Fibroblast of mammary gland (primary cell): ENCODE measurements at regions not wholly inside any gene's neighbourhood (a gene's known extent, or its start where the extent isn't known, plus 50 kb on each side); places are given as distances from the start of the nearest gene placed in this dataset.
"Not testable (repeated sequence)": the region's sequence is repeated elsewhere in the genome, so short reads cannot be mapped to it uniquely, and the experiment has no call there.

Experiments
- DNase-seq: peaks from one replicate; pipeline ENCODE4 v3.0.0-alpha.2; 2010; ENCODE audit warnings: low read depth
- H3K4me3 ChIP-seq: 2 replicates; pipeline ENCODE4 v1.5.1; 2011; ENCODE audit warnings: low read depth, mild to moderate bottlenecking, low read length, moderate library complexity; ENCODE audit not compliant: control insufficient read depth
- TF ChIP-seq, protein P1 (sequence below): conservative IDR thresholded peaks from 2 replicates; pipeline ENCODE4 v1.5.1; 2011; ENCODE audit warnings: low read depth, low read length, inconsistent platforms; ENCODE audit not compliant: control insufficient read depth, insufficient read depth

DNA sequence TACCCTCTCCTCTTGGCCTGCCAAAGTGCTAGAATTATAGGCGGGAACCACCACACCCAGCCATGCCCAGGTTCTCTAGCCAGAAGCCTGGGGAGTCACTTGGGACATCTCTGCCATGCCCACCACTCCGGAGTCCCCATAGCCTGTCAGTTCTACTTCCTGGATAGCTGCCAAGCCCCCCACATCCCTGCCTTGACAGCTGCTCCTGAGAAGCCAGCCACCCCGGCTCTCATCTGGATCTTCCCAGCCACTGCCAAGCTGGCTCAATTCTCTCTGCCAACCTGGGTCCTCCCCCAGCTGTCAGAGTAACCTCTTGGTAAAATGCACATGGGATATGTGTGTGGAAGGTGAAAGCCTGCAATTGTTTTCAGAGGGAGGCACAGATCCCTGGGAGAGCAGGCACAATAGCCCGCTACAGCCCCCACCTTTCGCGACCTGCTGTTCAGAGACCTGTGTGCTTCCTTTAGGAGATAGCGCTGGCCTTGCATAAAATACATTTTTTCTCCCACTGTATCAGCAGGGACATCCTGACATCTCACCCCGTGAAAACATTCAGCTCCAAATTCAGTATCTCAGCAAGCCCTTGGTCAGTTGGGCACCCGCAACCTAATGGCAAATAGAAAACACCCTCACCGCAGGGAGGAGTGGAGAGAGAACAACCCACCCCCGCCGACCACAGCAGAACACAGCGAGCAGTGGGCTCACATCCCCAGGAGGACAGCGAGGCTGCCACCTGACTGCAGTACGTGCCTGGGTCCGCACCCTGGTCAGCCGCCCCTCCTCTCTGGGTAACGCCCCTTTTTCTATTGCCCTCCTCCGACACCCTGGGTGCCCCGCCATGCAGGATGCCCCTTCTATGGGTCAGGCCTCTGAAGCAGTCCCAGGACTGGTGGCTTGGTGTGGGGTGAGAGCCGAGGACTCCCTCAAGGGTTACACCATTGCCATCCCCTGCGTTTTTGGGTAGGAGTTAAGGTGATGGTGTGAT is 1342.2 kb downstream of the BRD1 start:
- DNase-seq, result no peak
- H3K4me3 ChIP-seq, result no peak overlapping the region
- TF ChIP-seq, protein P1, sequence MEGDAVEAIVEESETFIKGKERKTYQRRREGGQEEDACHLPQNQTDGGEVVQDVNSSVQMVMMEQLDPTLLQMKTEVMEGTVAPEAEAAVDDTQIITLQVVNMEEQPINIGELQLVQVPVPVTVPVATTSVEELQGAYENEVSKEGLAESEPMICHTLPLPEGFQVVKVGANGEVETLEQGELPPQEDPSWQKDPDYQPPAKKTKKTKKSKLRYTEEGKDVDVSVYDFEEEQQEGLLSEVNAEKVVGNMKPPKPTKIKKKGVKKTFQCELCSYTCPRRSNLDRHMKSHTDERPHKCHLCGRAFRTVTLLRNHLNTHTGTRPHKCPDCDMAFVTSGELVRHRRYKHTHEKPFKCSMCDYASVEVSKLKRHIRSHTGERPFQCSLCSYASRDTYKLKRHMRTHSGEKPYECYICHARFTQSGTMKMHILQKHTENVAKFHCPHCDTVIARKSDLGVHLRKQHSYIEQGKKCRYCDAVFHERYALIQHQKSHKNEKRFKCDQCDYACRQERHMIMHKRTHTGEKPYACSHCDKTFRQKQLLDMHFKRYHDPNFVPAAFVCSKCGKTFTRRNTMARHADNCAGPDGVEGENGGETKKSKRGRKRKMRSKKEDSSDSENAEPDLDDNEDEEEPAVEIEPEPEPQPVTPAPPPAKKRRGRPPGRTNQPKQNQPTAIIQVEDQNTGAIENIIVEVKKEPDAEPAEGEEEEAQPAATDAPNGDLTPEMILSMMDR, result no peak

- DNase-seq, result no peak
- TF ChIP-seq, protein P1, result no peak
- H3K4me3 ChIP-seq, result no peak overlapping the region
These were observed 1343.7 kb downstream of the BRD1 start for GRCh38 chr22:48483764-48484528.

- H3K4me3 ChIP-seq, result no peak overlapping the region
- no peak for DNase-seq
- TF ChIP-seq, protein P1, result no peak
These were observed 1344.9 kb downstream of the BRD1 start for GRCh38 chr22:48482771-48483170.

DNA sequence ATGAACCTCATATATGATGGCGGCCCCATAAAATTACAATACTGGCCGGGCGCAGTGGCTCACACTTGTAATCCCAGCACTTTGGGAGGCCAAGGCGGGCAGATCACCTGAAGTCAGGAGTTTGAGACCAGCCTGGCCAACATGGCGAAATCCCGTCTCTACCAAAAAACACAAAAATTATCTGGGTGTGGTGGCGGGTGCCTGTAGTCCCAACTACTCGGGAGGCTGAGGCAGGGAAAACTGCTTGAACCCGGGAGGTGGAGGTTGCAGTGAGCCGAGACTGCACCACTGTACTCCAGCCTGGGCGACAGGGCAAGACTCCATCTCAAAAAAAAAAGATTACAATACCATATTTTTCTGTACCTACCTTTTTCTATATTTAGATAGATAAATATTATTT is 1345.5 kb downstream of the BRD1 start:
- H3K4me3 ChIP-seq, DNase-seq: not testable (repeated sequence)

GRCh38 chr22:48481748-48482147 is 1345.9 kb downstream of the BRD1 start:
- TF ChIP-seq, protein P1, result no peak
- H3K4me3 ChIP-seq, result no peak overlapping the region
- no peak for DNase-seq

DNA sequence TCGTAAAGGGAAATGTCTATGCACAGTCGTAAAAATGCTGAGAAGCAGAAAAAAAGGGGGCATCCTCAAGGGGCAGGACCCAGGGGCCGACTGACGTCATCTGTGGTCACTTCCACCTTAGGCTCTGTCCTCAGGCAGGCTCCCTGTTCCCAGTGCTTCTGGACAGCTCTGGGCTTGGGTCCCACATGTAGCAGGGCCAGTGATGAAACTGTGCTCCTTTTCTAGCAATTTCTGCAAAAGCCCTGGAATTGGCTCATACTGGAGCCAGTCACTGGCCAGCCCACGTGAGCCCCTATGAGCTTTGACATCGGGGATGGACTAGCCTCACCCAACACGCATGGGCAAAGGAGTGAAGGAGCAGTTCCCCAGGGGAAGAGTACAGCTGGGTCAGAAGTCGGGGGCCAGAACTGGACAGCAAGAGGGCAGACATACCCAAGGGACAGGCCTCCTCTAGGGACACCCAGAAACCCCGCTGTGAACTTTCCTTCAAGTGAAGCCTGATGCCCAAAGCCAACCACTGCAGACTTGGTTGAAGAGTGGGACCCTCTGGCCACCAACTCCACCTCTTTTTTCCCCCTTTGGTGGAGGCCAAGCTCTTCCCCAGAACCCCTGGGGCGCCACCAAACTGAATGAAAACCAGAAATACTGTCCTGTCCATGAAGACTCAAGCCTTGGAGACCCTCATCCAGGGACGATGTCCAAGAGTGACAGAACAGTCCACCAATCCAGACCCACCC is 1349.0 kb downstream of the BRD1 start:
- no peak overlapping the region for H3K4me3 ChIP-seq
- TF ChIP-seq, protein P1, result no peak
- no peak for DNase-seq
